Loucy (cell line): ENCODE measurements at regions not wholly inside any gene's neighbourhood (a gene's known extent, or its start where the extent isn't known, plus 50 kb on each side); places are given as distances from the start of the nearest gene placed in this dataset.
"Not testable (repeated sequence)": the region's sequence is repeated elsewhere in the genome, so short reads cannot be mapped to it uniquely, and the experiment has no call there.

ENCODE experiments used
- H2AFZ ChIP-seq: fragments of 200-600 bp; sonication (generic); 2 replicates; pipeline ENCODE4 v1.6.0; 2016; ENCODE audit warnings: antibody characterized with exemption, mild to moderate bottlenecking, low read length, moderate library complexity
- H3F3A ChIP-seq: fragments of 200-600 bp; 2 replicates; pipeline ENCODE4 v1.6.0; 2016; ENCODE audit warnings: antibody characterized with exemption, low read depth, mild to moderate bottlenecking
- H3K27me3 ChIP-seq: fragments of 200-600 bp; sonication (generic); 2 replicates; pipeline ENCODE4 v1.6.1; 2014; ENCODE audit warnings: low read length, mild to moderate bottlenecking; ENCODE audit not compliant: insufficient read depth, poor library complexity, severe bottlenecking
- H3K36me3 ChIP-seq: fragments of 200-600 bp; sonication (generic); 2 replicates; pipeline ENCODE4 v1.6.1; 2016; ENCODE audit warnings: low read length; ENCODE audit not compliant: insufficient read depth
- H3K4me1 ChIP-seq: fragments of 200-600 bp; sonication (generic); 2 replicates; pipeline ENCODE4 v1.5.1; 2014; ENCODE audit warnings: low read length, mild to moderate bottlenecking; ENCODE audit not compliant: insufficient read depth, poor library complexity, severe bottlenecking
- H3K4me2 ChIP-seq: fragments of 200-600 bp; sonication (generic); 2 replicates; pipeline ENCODE4 v1.6.0; 2014; ENCODE audit warnings: antibody characterized with exemption, low read length, low read depth, mild to moderate bottlenecking; ENCODE audit not compliant: poor library complexity, severe bottlenecking
- H3K4me3 ChIP-seq: fragments of 200-600 bp; sonication (generic); 2 replicates; pipeline ENCODE4 v1.5.1; 2014; ENCODE audit warnings: low read length, mild to moderate bottlenecking, mixed read lengths; ENCODE audit not compliant: poor library complexity, severe bottlenecking
- H3K79me2 ChIP-seq: fragments of 200-600 bp; sonication (generic); 2 replicates; pipeline ENCODE4 v1.6.1; 2014; ENCODE audit warnings: low read length; ENCODE audit not compliant: insufficient read depth
- H3K9ac ChIP-seq: fragments of 200-600 bp; sonication (generic); 2 replicates; pipeline ENCODE4 v1.6.0; 2014; ENCODE audit warnings: mild to moderate bottlenecking, low read depth, low read length, moderate library complexity; ENCODE audit not compliant: poor library complexity, severe bottlenecking
- H3K9me2 ChIP-seq: fragments of 200-600 bp; sonication (generic); replicated peaks from 2 replicates; pipeline ENCODE4 v1.6.1; 2016; ENCODE audit warnings: low read depth, low read length, mixed read lengths
- H3K9me3 ChIP-seq: fragments of 200-600 bp; sonication (generic); 2 replicates; pipeline ENCODE4 v1.6.1; 2014; ENCODE audit warnings: mild to moderate bottlenecking, antibody characterized with exemption, low read length, low read depth; ENCODE audit not compliant: insufficient read depth
- H4K20me1 ChIP-seq: fragments of 200-600 bp; sonication (generic); 2 replicates; pipeline ENCODE4 v1.6.0; 2014; ENCODE audit warnings: antibody characterized with exemption, low read length, mild to moderate bottlenecking; ENCODE audit not compliant: insufficient read depth, poor library complexity, severe bottlenecking
- EZH2phosphoT487 ChIP-seq: fragments of 200-600 bp; IDR thresholded peaks from 2 replicates; pipeline ENCODE4 v1.6.1; 2018; ENCODE audit warnings: antibody characterized with exemption, mild to moderate bottlenecking, moderate library complexity, borderline replicate concordance
- TF ChIP-seq, protein P1 (sequence below): fragments of 200-600 bp; sonication (generic); conservative IDR thresholded peaks from 2 replicates; pipeline ENCODE4 v1.5.1; 2014; ENCODE audit warnings: mild to moderate bottlenecking, antibody characterized with exemption, low read length

DNA sequence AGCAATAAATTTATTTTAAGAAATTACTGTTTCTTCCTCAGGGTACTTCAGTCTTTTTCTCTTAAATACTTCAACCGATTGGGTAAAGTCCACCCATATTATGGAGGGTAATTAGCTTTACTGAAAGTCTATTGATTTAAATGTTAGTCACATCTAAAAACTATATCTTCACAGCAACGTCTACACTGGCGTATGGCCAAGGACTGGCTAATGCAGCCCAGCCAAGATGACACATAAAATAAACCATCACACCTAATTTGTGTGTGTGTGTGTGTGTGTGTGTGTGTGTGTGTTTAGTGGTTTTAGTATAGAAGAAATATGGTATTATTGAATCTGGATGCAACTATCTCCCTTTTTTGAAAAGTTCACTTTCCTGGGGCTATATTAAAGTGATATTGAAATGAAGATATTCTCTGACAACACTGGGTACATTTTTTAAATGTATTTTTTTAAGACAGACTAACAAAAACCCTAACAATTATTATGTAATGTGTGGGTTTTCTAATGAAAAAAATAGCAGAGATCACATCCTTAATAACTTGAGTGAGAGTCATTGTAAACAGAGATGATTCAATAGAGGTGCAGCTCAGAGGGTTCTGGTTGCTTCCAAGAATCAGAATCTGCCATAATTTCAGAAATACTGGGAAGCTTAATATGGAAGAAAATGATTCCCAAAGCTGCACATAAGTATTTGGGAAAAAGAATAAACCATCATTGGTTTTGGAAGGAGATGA is 584.2 kb upstream of the MBL2 start:
- Histone ChIP-seq H2AFZ (no peak overlapping the region), H3K79me2 (no peaks in the 10 kb centered on the region), H3K4me3 (no peak overlapping the region), H3K36me3 (no peaks in the 10 kb centered on the region), H3K9me3 (no peaks in the 10 kb centered on the region), H3K4me2 (no peak overlapping the region), H3K27me3 (no peaks in the 10 kb centered on the region), H3K9ac (no peak overlapping the region), H3F3A (no peaks in the 10 kb centered on the region), H3K9me2 (no peaks in the 10 kb centered on the region), H4K20me1 (no peaks in the 10 kb centered on the region), H3K4me1 (no peaks in the 10 kb centered on the region)
- TF ChIP-seq, protein P1, sequence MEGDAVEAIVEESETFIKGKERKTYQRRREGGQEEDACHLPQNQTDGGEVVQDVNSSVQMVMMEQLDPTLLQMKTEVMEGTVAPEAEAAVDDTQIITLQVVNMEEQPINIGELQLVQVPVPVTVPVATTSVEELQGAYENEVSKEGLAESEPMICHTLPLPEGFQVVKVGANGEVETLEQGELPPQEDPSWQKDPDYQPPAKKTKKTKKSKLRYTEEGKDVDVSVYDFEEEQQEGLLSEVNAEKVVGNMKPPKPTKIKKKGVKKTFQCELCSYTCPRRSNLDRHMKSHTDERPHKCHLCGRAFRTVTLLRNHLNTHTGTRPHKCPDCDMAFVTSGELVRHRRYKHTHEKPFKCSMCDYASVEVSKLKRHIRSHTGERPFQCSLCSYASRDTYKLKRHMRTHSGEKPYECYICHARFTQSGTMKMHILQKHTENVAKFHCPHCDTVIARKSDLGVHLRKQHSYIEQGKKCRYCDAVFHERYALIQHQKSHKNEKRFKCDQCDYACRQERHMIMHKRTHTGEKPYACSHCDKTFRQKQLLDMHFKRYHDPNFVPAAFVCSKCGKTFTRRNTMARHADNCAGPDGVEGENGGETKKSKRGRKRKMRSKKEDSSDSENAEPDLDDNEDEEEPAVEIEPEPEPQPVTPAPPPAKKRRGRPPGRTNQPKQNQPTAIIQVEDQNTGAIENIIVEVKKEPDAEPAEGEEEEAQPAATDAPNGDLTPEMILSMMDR: no peak
- TF ChIP-seq EZH2phosphoT487: no peak

DNA sequence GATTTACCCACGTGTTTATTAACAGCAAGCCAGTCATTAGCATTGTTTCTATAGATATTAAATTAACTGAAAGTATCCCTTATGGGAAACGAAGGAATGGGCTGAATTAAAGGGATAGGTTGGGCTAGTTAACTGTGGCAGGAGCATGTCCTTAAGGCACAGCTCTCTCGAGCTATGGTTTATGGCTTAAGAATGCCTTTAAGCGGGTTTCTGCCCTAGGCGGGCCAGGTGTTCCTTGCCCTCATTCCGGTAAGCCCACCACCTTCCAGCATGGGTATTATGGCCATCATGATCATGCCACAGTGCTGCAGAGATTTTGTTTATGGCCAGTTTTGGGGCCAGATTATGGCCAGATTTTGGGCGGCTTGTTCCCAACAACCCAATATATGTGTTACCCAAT is 569.9 kb upstream of the MBL2 start:
- not testable (repeated sequence) for H3K79me2 ChIP-seq, H2AFZ ChIP-seq, H3K9me3 ChIP-seq, H3K4me1 ChIP-seq, H3K27me3 ChIP-seq, H4K20me1 ChIP-seq, H3K9me2 ChIP-seq, H3K36me3 ChIP-seq, H3K9ac ChIP-seq, H3F3A ChIP-seq, H3K4me2 ChIP-seq, H3K4me3 ChIP-seq

DNA sequence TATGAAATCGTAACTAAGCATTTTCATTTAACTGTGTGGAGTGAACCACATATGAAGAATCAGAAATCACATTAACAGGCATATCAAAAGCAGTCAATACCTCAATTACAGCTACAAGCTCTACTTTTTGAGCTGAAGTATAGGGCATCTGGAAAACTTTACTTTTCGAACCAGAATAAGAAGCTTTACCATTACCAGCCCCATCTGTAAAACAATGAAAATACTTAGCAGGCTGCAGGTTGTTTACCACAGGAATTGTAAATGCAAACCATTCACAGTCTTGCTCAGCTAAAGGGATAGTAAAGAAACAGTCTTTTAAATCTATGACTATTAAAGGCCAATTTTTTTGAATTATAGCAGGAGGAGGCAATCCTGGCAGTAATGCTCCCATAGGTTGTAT is 565.6 kb upstream of the MBL2 start:
- not testable (repeated sequence) for H3K4me2 ChIP-seq, H3K9me3 ChIP-seq, H3K36me3 ChIP-seq, H3K79me2 ChIP-seq, H2AFZ ChIP-seq, H3K4me3 ChIP-seq, H3K27me3 ChIP-seq, H3F3A ChIP-seq, H3K9ac ChIP-seq, H4K20me1 ChIP-seq, H3K9me2 ChIP-seq, H3K4me1 ChIP-seq

DNA sequence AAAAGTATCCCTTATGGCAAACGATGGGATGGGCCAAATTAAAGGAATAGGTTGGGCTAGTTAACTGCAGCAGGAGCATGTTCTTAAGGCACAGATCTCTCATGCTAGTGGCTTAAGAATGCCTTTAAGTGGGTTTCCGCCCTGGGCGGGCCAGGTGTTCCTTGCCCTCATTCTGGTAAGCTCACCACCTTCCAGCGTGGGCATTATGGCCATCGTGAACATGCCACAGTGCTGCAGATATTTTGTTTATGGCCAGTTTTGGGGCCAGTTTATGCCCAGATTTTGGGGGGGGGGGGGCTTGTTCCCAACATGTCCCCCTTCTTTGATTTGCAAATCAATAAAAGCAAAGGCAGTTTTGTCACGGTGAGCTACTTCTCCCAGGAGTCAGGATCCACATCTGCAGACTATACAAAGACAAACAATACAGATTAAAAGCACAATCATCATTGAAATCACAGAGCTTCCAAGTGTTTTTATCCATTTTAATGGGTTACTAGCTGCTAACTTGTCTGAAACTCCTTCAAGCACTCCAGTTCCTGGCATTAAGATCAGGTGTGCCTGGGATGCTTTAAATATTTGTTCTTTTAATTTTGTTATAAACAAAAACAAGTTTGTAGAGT is 563.3 kb upstream of the MBL2 start:
- not testable (repeated sequence) for H3F3A ChIP-seq, H3K27me3 ChIP-seq, H4K20me1 ChIP-seq, H3K9me3 ChIP-seq, H2AFZ ChIP-seq, H3K4me1 ChIP-seq, H3K4me2 ChIP-seq, H3K4me3 ChIP-seq, H3K79me2 ChIP-seq, H3K36me3 ChIP-seq, H3K9me2 ChIP-seq, H3K9ac ChIP-seq
